ENCODE measurements at regions not wholly inside any gene's neighbourhood (a gene's known extent, or its start where the extent isn't known, plus 50 kb on each side); places are given as distances from the start of the nearest gene placed in this dataset.

- DNase-seq, result no peak
Measured at GRCh38 chr5:133797167-133797566, 171.3 kb downstream of the C5orf15 start.

- no peak for DNase-seq
Measured at GRCh38 chr5:133796186-133796585, 172.2 kb downstream of the C5orf15 start.

GRCh38 chr5:133794771-133795415, 173.5 kb downstream of the C5orf15 start:
- DNase-seq, result no peak

GRCh38 chr5:133793756-133794465, 174.5 kb downstream of the C5orf15 start:
- DNase-seq, result no peak

- DNase-seq, result no peak
Measured at GRCh38 chr5:133792655-133793054, 175.8 kb downstream of the C5orf15 start.

- no peak for DNase-seq
Measured at GRCh38 chr5:133792024-133792423, 176.4 kb downstream of the C5orf15 start.

- no peak for DNase-seq
Measured at GRCh38 chr5:133790898-133791297, 177.5 kb downstream of the C5orf15 start.

- no peak for DNase-seq
Measured at GRCh38 chr5:133789428-133789827, 177.1 kb upstream of the FSTL4 start.

- no peak for DNase-seq
Measured at GRCh38 chr5:133788121-133788520, 175.8 kb upstream of the FSTL4 start.

- no peak for DNase-seq
Measured at GRCh38 chr5:133786420-133786819, 174.1 kb upstream of the FSTL4 start.

GRCh38 chr5:133785182-133785581, 172.8 kb upstream of the FSTL4 start:
- no peak for DNase-seq

GRCh38 chr5:133783481-133783880, 171.1 kb upstream of the FSTL4 start:
- no peak for DNase-seq

- no peak for DNase-seq
Measured at GRCh38 chr5:133782736-133783135, 170.4 kb upstream of the FSTL4 start.

GRCh38 chr5:133781436-133782225, 169.3 kb upstream of the FSTL4 start:
- DNase-seq, result no peak

GRCh38 chr5:133780619-133781280, 168.4 kb upstream of the FSTL4 start:
- no peak for DNase-seq

GRCh38 chr5:133779828-133780475, 167.6 kb upstream of the FSTL4 start:
- DNase-seq, result no peak

- DNase-seq, result no peak
Measured at GRCh38 chr5:133778636-133779035, 166.3 kb upstream of the FSTL4 start.

- no peak for DNase-seq
Measured at GRCh38 chr5:133777951-133778350, 165.6 kb upstream of the FSTL4 start.

- no peak for DNase-seq
Measured at GRCh38 chr5:133775584-133776304, 163.4 kb upstream of the FSTL4 start.

- no peak for DNase-seq
Measured at GRCh38 chr5:133773247-133774202, 161.2 kb upstream of the FSTL4 start.

GRCh38 chr5:133769842-133770241, 157.5 kb upstream of the FSTL4 start:
- DNase-seq, result no peak
